ENCODE measurements at regions not wholly inside any gene's neighbourhood (a gene's known extent, or its start where the extent isn't known, plus 50 kb on each side); places are given as distances from the start of the nearest gene placed in this dataset.

DNA sequence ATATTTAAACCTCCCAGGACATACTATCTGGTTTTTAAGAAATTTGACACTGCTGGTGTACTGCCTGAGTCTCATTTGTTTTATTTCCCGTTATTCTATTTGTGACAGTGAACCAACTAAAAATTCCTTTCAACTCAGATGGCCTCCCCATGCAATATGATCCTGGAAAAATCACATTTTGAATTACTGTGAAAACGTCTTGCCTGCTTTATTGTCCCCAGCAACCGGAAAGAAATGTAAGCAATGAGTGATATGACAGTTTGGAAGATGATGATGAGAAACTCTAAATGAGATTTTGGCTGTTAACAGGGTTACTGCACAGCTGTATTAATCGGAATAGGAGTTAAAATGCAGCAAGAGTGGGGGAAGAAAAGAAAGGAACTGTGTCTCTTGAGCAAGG lies 590.7 kb upstream of the CDH5 start:
- no peak for DNase-seq (ENCODE audit: low spot score)

DNA sequence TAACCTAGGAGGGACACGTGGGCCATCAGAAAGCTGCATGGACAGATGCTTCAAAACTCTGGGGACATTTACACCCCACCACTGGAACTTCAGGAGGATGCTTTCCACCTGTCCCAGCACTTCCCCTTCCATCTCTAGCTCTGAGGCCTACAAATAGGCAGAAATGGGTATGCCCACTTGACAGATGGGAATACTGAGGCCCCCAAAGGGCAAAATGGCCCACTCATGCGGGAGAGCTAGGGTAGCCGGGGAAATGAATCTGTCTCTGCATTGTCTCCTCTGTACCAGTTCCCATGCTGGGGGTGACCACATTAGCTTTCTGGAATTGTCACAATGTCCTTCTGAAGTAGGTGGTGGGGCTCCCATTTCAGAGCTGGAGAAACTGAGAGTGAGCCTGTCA lies 592.1 kb upstream of the CDH5 start:
- no peak for DNase-seq (ENCODE audit: low spot score)

DNA sequence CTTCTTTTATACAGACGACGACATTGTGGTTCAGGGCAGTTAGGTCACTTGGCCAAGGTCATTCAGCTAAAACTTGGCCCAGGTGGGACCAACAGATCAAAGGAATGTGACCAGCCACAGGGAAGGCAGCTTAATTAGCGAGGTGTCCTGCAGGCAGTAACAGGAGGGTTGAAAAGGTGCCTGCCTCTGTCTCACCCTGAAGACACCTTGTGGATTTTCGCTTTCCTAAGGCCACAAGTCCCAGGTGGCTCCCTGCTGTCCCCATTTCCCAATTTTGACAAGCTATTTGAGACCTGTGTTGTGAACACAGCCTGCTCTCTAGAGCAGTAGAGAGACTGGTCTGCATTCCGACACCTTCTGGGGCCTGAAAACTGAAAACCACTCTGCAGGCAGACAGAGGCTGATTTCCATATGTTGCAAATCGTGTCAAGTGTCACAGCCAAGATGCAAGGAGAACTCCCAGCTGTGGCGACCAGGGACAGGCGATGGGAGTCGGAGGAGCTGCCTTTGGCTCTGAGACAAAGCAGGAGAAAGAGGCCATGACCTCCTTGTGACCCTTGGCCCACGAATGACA lies 593.1 kb upstream of the CDH5 start:
- DNase-seq (ENCODE audit: low spot score): no peak

DNA sequence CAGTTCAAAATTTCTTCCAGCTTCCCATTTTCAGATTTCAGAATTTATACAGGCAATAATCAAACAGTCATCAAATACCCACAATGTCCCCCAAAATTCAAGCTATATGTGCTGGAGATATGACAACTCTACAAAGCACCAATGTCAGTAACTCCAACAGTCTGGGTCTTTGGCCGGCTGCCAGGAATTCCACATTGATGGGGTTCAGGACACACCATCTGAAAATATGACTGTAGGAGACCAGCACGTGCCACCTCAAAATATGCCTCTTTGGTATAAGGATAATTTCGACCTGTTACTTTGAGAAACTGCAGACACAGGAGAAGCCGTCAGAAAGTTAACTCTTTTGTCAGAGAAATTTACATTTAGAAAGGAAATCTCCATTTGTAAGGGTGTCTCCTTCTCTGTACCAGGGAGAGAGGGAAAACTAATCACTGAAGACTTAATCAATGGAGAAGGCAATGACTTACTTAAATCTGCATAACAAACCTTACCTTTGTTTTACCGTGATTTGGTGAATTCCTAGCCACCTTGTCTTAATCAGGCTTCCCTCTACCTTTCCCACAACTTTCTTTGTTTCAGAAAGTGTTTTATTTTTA lies 594.3 kb upstream of the CDH5 start:
- peak; percentile 32 for DNase-seq (ENCODE audit: low spot score)

DNA sequence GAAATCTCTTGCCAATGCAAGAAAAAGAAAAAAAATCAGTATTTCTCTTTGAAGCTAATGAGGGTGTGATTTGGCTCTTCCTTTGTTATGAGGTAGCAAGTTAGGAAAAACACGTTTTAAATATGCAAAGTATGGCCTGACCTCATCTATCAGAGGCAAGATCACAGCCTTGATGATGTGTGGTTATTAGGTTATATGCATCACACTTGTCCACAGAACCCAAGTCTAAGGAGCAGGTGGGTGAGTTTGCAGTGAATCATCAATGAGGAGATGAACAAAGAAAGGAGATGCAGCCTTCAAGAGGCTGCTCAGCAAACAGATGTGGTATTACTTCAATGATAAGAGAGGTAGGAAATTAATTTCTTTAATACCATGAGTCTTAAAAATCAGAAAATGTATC lies 594.8 kb upstream of the CDH5 start:
- DNase-seq (ENCODE audit: low spot score): no peak

DNA sequence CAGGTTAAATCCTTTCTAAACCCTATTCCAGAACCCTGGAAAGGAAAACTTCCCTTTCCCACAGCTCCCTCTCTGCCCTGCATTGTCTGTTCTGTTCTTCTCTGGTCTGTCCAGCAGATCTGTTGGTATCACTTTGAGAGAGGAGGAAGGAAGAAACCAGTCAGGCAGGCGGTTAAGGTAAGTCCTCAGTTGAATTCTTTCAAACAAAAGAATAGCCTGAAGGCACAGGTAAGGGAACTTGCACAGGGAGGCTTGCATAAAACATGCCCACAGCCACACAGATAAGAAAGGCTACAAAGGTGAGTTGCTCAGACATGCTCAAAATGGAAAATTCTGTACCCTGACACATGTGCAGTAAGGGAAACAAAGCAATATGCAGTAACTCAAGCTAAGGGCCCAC lies 595.7 kb upstream of the CDH5 start:
- DNase-seq (ENCODE audit: low spot score): no peak

DNA sequence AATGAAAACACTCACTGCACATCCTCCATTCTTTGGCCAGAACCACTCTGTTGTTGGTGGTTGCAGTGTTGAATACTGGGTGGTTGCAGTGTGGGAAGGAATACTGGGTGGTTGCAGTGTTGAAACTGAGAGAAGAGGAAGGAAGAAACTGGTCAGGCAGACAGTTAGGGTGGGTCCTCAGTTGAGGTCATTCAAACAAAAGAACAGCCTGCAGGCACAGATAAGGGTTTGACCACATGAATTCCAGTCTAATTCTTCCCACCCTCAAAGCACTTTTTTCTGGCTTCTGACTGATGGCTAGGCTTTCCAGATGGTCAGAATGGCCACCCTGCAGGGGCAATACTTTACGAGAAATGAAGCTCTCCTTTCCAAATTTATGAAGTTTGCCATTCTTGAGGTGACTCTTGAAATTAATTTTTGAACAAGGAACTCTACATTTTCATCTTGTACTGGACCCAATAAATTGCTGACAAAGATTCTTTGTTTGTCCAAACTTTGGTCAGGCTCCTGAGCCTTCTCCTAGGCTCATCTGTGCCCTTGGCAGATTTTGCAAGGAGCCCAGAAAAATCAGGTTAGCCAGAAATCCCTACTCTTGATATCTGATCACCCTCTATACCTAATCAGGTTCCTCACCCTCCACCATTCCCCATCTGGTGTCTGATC lies 596.6 kb upstream of the CDH5 start:
- no peak for DNase-seq (ENCODE audit: low spot score)

DNA sequence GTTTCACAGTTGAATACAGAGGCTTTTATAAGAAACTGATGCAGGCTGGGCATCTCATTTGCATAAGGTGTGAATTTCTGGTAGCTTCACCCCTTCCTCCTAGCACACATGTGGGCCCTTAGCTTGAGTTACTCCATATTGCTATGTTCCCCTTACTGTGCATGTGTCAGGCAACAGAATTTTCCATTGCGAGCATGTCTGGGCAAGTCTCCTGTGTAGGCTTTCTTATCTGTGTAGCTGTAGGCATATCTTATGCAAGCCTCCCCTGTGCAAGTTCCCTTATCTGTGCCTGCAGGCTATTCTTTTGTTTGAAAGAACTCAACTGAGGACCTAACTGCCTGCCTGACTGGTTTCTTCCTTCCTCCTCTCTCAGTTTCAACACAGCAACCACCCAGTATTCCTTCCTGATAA lies 597.4 kb upstream of the CDH5 start:
- DNase-seq (ENCODE audit: low spot score): peak; percentile 36

DNA sequence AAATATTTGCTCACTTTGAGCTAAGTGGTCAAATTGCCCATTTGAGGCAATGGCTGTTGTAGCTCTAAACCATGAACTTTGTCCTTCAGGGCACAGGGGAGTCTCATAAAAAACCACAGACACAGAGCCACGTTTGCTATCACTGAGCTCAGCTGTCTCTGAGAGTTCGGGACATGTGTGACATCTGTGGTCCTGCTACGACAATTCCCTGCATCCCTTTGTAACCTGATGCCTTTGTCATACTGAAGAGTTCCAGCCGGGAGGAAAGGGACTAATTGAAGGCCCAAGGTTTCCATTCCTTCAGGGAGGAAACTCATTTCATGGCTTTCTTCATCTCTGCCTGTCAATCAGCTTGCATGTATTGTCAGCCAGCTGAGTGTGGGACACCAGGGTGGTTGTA lies 599.4 kb upstream of the CDH5 start:
- no peak for DNase-seq (ENCODE audit: low spot score)

DNA sequence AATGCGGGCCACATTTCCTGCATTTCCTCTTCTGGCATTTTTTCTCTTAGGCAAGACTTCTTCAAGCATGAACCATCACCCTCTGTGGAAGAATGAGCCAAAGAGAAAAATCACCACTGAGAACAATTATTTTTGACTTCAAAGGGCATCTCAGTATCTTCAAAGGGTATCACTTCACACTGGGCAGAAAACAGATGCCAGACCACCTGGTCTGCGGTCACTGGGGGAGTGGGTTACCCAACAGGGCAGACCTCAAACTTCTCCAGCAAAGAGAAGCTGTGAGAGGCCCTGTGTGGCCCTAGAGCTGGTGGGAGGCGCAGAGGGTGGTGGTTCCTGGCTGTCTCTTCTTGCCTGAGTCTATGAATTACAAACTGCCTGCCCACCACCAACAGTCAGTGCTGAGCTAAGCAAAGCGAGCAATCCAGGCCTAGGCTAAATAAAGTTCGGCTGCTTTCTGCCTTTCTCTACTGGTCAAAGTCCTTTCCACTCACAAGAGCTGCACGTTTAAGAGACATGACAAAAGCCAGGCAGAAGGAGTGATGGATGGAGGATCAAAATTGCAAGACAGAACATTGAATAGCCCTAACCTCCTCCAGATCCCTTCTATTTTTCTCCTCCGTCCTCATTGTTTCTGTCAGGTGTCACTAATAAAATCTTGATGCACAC lies 602.7 kb upstream of the CDH5 start:
- DNase-seq (ENCODE audit: low spot score): no peak

DNA sequence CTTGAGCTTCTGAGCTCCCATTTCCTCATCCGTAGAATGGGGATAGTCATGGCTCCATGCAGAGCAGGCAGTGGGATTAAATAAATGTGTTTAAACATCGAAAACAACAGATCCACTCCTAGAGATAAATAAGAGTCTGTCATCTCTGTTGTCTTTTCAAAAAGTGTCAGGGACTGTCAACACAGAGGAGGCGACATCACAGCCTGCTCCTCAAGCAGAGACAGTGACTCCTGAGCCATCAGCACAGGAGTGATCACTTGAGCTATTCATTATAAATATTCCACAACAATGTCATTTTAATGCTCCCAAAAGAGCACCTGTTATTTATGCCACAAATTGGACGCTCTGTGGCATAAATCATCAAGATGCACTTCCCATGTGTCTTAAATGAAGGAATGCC lies 605.6 kb upstream of the CDH5 start:
- no peak for DNase-seq (ENCODE audit: low spot score)

DNA sequence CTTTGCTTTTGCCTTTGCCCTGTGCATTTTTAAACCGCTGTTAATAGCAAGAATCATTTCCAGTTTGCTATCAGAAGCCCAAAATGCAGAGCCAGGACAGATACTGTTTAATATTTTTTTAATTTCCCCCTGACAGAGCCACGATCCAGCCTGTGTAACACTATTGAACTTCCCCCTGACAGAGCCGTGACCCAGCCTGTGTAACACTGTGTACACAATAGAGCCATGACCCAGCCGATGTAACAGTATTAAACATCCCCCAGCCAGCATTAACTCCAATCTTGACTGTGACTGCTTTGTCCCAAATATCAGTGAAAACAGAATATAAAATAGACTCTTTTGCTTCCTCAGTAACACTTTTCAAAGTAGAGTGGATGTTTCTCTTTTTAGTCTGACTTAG lies 607.9 kb upstream of the CDH5 start:
- no peak for DNase-seq (ENCODE audit: low spot score)

DNA sequence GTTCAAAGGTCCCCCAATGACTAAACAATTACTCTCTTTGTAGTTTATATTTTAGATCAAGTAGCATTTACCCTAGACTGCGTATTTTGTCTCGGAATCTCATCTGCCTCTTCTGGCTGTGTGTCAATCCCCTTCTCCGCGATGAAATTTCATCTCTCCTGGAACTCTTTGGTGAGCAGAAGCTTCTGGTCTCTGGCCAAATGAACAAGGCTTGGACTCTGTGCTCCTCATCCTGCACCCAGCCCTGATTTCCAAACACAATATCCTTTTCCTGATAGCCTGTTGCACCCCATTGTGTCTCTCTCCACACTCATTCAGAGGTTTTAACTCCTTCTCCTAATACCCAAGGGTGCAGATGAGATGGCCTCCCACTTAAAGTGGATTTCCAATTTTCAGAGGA lies 609.4 kb upstream of the CDH5 start:
- DNase-seq (ENCODE audit: low spot score): peak; percentile 39

DNA sequence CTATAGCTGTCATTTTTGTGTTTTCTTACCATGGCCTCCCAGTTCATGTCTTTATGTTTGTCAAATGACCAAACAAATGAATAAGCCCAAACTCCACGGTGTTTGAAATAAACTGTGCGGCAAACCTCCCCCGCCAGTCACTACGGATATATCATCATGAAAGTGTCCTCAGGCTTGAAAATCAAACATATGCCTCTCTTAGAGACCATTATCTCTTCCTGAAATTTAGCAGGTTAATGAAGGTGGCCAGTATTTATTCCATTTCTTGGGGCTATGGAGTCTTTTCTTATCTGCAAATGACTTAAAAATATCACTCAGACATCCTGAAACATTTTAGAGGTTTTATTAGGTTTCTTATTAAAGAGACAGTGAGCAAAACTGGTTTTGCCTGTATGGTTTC lies 610.3 kb upstream of the CDH5 start:
- peak; percentile 18 for DNase-seq (ENCODE audit: low spot score)

DNA sequence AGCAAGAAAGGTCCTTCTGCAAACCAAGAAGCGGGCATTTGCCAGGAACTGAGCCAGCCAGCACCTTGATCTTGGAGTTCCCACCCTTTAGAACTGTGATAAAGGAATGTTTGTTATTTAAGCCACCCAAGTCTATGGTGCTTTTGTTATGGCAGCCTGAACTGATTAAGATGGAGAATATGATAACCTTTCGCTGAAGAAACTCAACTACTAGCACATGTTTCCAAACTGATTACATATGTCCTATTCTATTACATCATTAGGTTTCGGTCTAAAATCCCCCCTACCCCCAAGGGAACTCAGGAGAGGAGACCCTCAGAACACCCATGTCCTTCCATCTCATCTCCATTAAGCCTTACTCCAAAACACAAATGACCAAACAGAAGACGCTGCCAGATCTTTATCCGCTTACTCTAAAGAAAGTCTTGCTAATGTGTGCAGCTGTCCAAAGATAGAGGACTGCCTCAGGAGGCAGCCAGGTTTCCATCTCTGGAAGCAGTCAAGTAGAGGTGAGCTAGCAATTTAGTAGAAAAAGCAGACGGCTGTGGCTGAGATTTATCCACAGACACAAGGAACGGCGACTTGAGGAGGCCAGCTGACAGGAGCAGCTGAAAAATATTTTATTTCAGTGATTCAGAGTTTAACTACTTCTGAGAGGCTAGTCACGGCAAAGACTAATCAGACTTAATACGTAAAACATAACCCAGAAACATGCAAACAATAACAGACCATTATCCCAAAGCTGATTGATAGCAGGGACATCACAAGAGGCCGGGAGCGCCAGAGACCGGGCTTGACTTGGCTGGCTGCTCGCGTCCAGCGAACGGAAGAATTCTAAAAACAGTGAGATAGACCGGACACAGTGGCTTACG lies 611.4 kb upstream of the CDH5 start:
- DNase-seq (ENCODE audit: low spot score): peak; percentile 89

DNA sequence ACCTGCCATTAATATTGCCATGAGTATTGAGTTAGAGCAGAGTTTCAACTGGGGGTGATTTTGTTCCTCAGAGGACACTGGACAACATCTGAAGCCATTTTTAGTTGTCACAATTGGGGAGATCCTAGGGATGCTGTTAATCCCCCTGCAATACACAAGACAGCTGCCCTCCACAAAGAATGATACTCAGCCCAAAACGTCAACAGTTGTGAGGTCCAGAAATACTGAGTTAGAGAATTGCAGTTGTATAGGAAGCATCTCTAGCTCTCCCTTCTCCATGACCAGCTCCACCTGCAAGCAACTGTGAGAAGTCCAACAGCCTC lies 614.0 kb upstream of the CDH5 start:
- DNase-seq (ENCODE audit: low spot score): no peak

DNA sequence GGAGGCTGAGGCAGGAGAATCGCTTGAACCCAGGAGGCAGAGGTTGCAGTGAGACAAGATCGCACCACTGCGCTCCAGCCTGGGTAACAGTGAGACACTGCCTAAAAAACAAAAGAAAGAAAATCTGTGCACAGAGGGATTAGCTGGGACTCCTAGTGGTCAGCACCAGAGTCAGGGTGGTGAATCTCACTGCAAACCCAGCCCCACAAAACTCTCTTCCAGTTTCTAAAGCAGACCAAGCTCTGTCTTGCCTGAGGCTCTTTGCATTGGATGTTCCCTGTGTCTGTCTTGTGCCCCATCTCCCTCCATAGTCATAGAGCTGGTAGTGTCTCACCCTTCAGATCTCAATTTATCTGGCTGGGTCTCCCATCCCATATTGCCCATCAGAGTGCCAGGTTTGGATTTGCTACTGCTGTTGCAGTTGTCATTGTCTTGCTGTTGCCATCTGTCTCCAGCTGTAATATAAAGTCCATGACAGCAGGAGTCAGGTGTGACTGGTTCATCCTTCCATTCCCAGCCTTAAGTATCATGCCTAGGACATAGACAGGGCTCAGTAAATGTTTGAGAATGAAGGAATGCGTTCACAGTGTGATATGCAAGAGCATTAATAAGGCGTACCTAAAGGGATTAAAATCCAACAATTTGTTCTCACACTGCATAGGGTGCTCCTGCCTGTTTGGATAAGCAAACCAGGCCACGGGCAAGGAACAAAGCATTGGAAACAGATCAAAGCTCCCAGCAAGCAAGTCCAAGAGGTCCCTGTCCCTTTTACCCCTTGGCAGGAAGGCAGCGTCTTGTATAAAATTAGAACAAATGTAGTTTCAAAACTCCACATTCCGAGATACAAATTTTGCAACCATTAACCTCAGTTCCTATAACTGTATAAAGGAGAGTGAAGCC lies 614.6 kb upstream of the CDH5 start:
- DNase-seq (ENCODE audit: low spot score): no peak

DNA sequence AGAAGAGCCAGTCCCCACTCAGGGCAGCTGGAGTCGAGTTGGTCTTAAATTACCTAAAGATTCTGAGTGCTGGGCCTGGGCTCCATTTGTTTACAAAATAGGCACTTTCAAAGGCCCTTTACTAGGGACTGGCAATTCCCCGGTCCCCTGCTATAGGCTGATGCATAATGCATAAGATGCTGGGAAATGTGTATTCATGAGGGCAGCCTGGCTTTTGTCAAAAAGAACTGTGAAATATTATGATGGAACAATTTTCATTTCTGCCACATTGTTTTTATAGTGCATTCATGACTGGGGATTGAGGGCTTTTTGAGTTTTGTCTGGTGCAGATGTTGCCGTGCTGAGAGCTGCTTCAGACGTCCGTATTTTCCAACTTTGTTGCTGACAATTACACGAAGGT lies 617.0 kb upstream of the CDH5 start:
- DNase-seq (ENCODE audit: low spot score): peak; percentile 51

DNA sequence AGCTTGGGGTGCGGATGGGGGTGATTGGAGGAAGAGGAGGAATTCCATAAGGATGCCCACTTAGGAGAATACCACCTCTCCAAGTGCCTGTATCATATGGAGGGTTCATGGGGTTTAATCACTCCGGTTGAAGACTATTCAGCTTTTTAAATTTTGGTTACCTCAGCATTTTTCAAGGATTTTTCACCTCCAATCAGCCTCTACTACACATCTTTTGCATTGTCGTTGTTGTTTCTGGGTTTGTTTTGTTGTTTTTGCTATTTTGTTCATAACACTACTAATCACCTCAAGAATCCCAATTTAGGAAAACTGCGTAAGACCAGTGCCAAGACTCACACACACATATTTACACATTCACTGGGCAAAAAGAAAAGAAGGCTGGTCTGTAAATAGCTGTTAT lies 619.5 kb upstream of the CDH5 start:
- DNase-seq (ENCODE audit: low spot score): no peak

DNA sequence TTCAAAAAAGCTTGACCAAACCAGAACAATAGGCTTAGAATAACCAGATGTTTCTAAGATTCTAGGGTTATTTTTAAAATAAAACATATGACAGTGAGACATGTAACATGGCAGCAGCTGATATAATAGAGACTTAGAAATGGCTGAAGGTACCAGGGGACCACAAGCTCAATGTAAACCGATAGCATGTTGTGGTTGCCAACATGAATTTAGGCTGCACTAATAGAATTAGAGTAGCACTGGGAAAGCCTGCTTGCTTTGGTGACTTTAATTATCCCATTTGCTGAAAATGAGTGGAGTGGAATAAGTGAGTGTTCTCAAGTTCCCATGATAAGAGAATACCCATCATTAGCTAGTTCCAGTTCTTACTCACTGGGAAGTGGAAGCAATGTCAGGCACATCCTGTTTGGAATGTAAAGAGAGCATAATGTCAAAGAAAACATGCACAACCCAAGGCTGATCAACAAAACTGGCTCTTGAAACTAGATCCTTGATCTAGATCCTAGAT lies 621.2 kb upstream of the CDH5 start:
- DNase-seq (ENCODE audit: low spot score): no peak

DNA sequence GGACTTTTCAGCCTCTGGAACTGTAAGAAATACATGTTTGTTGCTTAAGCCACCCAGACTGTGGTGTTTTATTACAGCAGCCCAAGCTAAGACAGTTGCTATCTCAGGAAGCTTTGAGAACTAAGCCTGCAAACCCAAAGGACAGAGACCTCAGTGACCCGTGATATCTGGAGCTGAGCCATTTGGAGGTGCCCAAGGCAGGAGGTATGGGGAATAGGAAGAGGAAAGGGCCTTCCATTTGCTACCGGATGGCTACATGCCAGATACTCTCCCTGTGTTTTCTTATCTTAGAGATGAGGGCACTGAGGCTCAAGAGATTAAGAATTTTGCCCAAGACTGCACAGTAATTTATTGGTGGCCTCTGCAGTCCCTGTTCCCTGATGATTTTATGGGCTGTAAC lies 622.1 kb upstream of the CDH5 start:
- peak; percentile 52 for DNase-seq (ENCODE audit: low spot score)

All from umbilical cord (tissue), 1 donor.